A673 (cell line): ENCODE measurements at regions not wholly inside any gene's neighbourhood (a gene's known extent, or its start where the extent isn't known, plus 50 kb on each side); places are given as distances from the start of the nearest gene placed in this dataset.

Experiments
- EZH2 ChIP-seq: fragments of 200-600 bp; sonication (generic); IDR thresholded peaks from 2 replicates; pipeline ENCODE4 v1.6.1; 2017; ENCODE audit warnings: borderline replicate concordance, low read depth, mild to moderate bottlenecking, mixed read lengths, antibody characterized with exemption, low read length; ENCODE audit not compliant: poor library complexity, severe bottlenecking
- TF ChIP-seq, protein P1 (sequence below): fragments of 300-800, 200-600 bp; sonication (generic); conservative IDR thresholded peaks from 2 replicates; pipeline ENCODE4 v1.5.1; 2017; ENCODE audit warnings: low read depth, mild to moderate bottlenecking, antibody characterized with exemption, low read length, moderate library complexity, mixed read lengths

DNA sequence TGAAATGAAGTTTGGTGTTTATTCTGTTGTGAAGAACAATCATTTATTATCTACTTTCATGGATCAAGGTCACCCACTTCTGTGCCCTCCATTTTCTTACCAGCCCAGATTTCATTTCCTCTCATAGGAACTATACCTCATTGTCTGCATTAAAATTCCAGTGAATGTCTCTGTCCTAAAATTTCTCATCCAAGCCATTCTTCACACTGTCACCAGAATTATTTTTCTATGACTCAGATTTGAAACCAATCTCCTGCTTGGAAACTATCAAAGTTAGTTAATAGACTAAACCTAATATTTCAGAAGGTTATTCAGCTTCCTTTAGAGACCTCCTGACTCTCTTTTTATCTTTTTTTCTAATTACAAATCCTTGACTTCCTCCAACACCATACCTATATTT is 364.1 kb upstream of the CBLB start:
- no peak for TF ChIP-seq EZH2
- TF ChIP-seq, protein P1, sequence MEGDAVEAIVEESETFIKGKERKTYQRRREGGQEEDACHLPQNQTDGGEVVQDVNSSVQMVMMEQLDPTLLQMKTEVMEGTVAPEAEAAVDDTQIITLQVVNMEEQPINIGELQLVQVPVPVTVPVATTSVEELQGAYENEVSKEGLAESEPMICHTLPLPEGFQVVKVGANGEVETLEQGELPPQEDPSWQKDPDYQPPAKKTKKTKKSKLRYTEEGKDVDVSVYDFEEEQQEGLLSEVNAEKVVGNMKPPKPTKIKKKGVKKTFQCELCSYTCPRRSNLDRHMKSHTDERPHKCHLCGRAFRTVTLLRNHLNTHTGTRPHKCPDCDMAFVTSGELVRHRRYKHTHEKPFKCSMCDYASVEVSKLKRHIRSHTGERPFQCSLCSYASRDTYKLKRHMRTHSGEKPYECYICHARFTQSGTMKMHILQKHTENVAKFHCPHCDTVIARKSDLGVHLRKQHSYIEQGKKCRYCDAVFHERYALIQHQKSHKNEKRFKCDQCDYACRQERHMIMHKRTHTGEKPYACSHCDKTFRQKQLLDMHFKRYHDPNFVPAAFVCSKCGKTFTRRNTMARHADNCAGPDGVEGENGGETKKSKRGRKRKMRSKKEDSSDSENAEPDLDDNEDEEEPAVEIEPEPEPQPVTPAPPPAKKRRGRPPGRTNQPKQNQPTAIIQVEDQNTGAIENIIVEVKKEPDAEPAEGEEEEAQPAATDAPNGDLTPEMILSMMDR, result no peak
